NCI-H460 (cell line): ENCODE measurements at regions not wholly inside any gene's neighbourhood (a gene's known extent, or its start where the extent isn't known, plus 50 kb on each side); places are given as distances from the start of the nearest gene placed in this dataset.

Source experiments
- DNase-seq: peaks from one replicate; pipeline ENCODE4 v3.0.0-alpha.2; 2016; ENCODE audit warnings: low read depth; ENCODE audit errors: extremely low read depth

- no peak for DNase-seq
Observed at GRCh38 chr22:48316257-48317250, 1511.1 kb downstream of the BRD1 start.

GRCh38 chr22:48315439-48316256, 1512.0 kb downstream of the BRD1 start:
- no peak for DNase-seq

DNA sequence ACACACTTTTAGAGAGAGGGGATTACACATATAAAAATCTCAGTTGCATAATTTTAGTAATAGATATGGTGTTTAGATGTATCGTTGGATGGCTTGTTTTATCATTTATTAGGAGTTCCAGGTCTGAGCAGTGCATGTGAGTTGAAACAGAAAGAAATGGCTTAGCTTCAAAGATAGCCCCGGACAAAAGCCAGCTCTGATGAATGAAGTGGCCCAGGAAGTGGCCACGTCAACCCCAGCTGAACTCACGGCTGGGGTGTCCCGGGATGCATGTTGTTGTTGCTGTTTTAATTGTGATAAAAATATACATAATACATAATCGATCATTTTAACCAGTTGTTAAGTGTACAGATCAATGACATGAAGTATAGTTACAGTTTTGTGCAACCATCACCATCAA, 1513.6 kb downstream of the BRD1 start:
- DNase-seq = no peak

DNA sequence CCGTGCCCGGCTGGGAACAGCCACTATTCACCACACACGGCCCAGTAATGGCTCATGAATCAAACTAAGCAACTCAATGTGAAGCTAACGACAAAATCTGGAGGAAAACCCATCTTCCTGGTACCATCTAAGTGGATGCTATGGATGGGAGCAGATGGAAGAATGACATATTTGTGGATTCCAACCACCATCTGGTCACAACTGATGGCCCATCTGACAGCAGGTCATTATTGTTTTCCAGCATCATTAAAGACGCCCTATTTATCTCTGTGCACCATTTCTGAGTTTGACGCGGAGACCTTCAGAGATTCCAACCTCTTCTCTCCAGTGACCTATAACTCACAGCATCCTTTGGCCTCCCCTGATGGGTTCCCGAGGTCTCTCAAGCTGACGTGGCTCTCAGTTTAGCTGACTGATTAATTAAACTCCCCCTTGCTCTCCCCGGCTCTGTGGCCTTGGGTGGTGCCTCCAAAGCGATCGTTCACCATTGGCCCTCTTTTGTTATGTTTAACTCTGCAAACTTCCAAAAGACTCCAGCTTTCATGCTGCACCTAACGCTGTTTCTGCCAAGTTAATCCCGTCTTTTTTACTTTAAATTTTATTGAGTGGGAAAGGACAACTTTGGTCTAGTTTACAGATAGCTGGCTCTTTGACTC, 1514.4 kb downstream of the BRD1 start:
- no peak for DNase-seq

DNA sequence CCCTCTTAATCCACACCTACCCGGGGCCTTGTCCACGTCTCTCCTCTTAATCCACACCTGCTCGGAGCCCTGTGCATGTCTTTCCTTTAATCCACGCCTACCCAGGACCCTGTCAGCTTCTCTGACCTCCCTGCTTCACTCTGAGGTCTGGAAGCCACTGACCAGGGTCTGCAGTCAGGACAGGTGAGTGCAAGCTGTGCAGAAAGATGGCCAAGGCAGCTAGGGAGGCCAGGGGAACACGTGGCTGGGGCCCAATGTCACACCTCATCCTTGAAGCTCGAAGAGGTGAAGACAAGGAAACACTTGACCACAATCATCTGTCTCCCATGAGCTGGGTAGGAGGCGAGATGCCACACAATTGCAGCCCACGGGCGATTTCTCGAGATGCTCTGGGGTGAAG, 1516.9 kb downstream of the BRD1 start:
- no peak for DNase-seq

DNA sequence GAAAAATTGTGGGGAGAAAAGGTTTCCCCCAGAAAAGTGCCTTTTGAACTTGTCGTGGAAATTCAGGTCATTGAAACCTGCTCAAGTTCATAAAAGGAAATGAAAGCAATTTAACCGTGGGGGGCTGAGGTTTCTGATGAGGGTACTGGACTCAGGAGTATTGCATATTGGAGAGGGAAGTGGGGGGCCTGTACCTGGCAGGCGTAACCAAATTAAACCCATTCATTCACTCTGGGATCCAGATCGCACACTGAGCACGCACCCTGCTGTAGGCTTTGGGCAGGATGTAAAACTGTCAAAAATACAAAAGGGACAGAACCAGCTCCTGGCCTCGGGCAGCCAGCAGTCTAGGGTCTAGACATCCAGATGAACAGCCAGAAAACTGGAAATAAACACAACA, 1517.4 kb downstream of the BRD1 start:
- no peak for DNase-seq

- DNase-seq = no peak
Observed at GRCh38 chr22:48309836-48310235, 1517.8 kb downstream of the BRD1 start.

- no peak for DNase-seq
Observed at GRCh38 chr22:48309115-48309705, 1518.5 kb downstream of the BRD1 start.

DNA sequence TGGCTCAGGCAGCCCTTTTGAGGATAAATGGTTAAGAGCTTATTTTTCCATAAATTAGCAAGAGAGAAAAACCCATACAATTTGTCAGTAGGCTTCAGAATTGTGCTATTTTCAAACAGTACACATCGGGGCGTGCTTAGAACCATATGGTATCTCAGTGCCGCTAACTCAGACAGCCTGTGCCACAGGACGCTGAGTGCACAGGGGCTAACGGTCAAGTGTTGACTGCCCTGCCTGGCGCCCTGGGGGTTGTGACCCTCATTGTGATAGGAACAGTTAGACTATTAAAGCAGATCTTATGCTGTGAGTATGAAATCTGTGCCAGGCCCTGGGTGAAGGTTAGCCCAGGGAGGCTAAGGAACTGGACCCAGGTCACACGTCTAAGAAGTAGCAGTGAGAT, 1519.7 kb downstream of the BRD1 start:
- DNase-seq = no peak

- DNase-seq = no peak
Observed at GRCh38 chr22:48306785-48307510, 1520.7 kb downstream of the BRD1 start.

- no peak for DNase-seq
Observed at GRCh38 chr22:48306284-48306683, 1521.4 kb downstream of the BRD1 start.

DNA sequence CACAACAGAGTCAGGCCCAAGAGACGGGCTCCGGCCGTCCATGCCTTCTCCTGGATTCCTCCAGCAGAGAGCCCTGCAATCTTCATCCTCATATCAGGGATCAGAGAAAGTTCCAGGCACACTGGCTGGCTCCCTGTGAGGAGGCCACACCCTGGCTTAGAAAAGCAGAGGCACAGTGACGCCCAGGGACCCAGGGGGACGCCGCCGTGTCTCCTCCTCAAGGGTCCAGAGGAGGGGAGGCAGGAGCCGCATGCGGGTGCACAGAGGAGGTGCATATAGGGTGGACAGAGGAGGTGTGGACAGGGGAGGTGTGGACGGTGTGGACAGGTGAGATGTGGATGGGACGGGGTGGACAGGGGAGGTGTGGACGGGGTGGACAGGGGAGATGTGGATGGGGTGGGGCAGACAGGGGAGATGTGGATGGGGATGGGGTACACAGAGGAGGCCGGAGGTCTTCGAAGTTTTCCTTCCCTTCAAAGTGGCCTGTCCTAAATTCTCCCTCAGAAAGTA, 1521.9 kb downstream of the BRD1 start:
- DNase-seq = no peak

DNA sequence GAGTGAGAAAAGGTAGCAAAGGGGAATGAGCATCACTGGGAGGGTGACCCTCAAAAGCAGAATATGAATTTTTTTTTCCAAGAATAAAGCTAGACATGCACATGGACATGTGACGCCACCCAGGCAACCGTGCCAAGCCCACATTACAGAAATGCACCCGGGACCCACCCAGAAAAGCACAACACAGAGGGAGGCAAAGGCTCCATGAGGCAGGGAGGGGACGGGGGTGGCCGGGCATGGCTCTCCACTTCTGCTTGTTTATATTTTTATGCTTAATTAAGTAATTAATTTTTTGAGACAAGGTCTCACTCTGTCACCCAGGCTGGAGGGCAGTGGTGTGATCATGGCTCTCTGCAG, 1524.3 kb downstream of the BRD1 start:
- DNase-seq = no peak

DNA sequence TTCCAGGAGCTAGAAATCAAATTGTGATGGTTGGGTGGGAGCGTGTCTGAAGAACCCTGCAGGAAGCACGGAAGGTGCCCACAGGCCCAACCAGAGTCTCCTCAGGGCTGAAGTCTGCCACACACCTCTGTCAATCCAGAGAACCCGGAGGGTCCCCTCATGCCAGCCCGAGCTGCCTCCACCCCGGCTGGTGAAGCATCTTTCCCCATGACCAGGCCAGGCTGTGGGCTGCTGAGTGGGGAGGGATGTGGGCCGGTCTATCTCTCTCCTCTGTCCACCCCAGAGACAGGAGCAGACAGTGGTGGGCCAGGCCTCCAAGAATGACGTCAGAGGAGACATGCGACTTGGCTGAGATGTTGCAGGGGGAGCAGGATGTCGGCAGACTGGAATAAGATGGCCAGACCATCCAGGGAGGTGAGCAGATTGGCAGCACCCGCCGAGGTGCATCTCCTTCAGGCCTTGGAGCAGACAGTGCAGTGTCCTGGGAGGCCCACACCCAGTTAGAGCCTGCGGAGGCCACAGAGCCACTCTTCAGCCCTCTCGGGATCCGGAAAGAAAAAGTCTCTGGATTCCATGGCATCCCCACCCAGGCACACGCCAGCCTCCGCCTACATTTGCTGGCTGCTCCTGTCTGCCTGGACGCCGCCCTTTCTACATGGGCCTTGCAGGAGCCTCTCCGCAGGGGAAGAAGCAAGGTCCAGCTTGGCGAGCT, 1524.9 kb downstream of the BRD1 start:
- DNase-seq = no peak

- DNase-seq = no peak
Observed at GRCh38 chr22:48301908-48302307, 1525.8 kb downstream of the BRD1 start.

- no peak for DNase-seq
Observed at GRCh38 chr22:48301421-48301820, 1526.3 kb downstream of the BRD1 start.

GRCh38 chr22:48300877-48301276, 1526.8 kb downstream of the BRD1 start:
- DNase-seq = no peak

GRCh38 chr22:48299801-48300200, 1527.9 kb downstream of the BRD1 start:
- no peak for DNase-seq

DNA sequence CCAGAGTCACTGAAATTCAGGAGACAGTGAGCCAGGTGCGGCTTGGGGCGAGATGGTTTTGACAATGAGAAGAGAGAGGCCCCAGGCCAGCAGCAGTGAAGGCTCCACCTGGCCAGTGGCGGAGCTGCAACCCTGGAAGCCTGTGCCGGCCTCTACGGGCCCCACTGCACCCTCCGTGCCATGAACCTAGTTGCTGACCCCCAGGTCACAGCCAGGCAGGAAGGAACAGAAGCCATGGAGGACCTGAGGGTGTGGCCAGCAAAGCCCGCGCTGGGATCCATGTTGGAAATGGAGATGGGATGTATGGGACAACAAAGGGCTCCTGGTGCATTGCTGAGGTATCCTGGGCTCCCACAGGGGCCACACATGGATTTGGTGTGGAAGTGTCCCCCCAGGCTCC, 1528.5 kb downstream of the BRD1 start:
- no peak for DNase-seq
